ENCODE measurements at regions not wholly inside any gene's neighbourhood (a gene's known extent, or its start where the extent isn't known, plus 50 kb on each side); places are given as distances from the start of the nearest gene placed in this dataset.
"Not testable (repeated sequence)": the region's sequence is repeated elsewhere in the genome, so short reads cannot be mapped to it uniquely, and the experiment has no call there.

DNA sequence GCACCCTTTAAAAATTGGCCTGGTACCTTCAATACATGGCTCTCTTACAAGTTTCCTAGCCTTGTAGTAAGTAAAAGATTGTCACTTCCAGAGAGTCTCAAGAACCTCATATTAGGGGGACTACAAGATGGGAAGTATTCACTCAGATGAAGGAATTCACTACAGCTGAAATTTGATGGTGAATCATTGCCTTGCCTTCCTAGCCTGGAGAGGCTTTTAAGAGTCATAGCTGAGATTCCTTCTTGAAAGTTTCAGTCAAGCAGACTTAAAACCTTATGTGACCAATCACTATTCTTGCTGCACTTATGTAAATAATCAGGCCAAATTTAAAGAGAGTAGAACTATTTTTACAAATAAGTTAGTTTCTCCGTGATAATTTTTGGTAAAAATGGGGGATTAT lies 451.6 kb downstream of the TRHDE start:
- no peak for DNase-seq (ENCODE audit: low read depth in 3 of 3)

DNA sequence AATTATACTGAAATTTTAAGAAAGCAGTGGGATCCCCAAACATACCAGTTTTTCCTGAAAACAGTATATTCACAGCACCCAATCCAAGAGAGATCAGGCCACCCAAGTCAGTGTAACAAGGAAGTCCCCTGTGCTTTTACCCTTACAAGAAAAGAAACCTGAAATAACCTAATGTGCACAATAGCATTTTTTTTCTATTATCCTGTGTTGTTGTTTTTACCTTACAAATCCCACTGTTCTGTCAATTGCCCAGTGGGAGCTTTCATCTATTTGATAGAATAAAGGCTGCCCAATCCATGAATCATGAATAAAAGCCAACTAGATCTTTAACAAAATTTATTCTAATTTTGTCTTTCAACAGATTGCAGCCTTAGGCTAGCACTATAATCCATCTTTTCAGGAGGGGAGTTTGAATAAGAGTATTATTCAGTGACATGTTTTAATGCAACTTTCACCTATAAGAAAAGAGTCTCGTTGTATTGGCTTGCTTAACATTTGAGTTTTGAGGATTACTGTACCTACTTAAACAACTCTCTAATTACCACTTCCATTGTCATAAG lies 457.4 kb downstream of the TRHDE start:
- DNase-seq (ENCODE audit: low read depth in 3 of 3): no peak

DNA sequence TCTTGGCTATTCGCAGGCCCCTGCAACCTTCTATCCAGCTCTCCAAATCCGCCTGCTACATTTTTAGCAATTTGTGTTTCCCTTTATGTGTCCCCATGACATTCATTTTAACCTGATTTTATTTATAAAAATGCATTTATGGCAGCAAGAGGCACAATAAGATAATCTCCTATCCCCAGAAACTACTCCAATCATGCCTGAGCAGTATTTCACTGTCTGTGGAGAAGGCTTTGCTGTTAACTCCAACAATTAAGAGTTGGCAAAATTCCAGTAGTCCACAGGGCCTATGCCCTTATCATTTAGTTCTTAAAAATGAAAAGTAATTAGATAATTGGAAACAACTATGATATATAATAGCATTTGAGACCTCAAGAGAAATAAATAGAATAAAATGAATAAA lies 462.4 kb downstream of the TRHDE start:
- no peak for DNase-seq (ENCODE audit: low read depth in 3 of 3)

DNA sequence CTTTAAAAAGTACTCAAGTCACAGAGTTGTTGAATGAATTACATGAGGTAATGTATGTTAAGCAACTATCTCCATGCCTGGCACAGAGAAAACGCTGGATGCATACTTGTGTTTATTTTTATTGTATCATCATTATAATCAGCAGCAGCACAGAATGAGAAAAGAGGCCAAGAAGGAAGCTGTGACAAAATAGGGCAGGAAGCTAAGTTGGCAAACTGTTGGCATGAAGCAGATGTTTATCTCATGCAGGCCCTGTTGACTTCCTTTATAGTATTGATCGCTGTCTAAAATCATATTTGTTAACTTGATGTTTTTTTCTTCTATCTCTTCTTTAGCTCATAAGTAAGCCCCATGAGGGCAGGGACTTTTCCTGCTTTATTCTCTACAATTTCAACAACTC lies 466.6 kb downstream of the TRHDE start:
- DNase-seq (ENCODE audit: low read depth in 3 of 3): no peak

DNA sequence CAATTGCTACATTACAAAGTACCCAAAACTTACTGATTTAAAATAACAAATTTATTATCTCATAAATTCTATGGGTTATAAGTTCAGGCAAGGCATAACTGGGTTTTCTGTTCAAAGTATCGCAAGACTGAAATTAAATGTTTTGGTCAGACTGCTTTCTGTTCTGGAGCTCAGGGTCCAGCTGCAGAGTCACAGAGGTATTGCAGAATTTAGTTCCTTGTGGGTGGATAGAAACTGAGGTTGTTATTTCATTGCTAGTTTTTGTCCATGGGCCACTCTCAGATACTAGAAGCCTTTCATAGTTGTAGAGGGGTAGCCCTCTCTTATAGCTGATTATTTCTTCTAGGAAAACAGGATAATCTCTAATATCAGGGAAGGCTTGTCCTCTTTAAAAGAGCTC lies 467.9 kb downstream of the TRHDE start:
- no peak for DNase-seq (ENCODE audit: low read depth in 3 of 3)

DNA sequence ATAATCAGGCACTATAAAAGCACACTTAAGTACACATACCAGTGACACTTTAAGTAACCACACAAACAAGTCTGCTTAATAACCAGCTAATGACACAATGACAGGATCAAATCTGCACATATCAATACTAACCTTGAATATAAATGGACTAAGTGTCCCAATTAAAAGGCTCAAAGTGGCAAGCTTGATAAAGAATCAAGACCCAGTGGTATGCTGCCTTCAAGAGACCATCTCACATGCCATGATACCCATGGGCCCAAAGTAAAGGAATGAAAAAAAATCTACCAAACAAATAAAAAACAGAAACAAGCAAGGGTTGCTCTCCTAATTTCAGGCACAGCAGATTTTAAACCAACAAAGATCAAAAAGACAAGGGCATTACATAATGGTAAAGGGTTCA lies 470.4 kb downstream of the TRHDE start:
- no peak for DNase-seq (ENCODE audit: low read depth in 3 of 3)

DNA sequence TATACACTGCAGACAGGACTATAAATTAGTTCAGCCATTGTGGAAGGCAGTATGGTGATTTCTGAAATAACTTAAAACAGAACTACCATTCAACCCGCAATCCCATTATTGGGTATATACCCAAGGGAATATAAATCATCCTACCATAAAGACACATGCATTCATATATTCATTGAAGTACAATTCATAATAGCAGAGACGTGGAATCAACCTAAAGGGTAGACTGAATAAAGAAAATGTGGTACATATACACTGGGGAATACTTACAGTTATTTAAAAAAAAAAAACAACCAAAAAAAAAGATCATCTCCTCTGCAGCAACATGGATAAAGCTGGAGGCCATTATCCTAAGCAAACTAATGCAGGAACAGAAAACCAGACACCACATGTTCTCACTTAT lies 473.9 kb downstream of the TRHDE start:
- no peak for DNase-seq (ENCODE audit: low read depth in 3 of 3)

DNA sequence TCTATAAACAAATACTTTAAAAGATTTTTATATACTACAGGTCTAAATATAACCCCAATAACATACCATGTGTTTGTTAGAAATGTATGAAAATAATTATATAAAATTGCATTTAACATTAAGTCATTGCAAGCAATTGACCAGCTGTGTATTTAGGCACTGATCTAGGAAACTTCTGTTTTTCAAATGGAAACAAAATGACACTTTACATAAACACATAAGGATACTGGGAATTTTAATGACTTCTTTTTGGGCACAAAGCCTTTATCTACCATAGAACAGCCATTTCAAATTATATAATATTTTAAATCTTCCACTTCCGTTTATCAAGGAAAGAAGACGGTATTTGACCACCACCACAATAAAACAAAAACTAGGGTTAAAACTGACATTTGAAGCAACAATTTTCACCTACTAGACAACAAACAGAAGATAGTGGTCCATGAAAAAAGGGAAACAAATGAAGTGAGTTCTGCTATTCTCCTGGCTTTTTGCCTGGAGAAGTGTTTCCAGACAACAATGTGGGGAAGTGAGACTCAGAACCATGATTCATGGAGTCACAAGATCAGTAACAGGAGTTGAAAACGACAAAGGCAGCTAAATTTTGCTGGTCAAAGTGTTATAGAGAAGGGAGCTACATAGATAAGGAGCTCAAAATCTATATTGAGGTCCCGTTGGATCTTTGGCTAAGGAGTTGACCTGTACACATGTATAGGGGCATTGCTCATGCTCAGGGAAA lies 475.1 kb downstream of the TRHDE start:
- DNase-seq (ENCODE audit: low read depth in 3 of 3): no peak

DNA sequence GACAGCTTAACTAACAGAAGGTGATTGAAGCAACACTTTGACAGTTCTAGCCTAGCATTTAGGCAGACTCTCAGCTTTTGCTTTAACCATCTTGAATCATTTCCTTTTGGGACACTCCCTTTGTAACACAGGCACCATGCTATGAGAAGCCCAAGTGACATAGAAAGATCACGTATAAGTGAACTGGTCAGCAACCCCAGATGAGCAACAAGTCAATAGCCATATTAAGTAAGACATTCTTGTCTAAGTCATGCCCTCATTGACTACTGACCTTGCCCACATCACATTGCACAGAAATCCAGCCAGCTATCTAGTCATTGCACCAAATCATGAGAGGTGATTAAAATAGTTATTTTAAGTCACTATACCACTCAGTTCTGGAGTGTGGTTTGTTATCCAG lies 476.8 kb downstream of the TRHDE start:
- DNase-seq (ENCODE audit: low read depth in 3 of 3): no peak

DNA sequence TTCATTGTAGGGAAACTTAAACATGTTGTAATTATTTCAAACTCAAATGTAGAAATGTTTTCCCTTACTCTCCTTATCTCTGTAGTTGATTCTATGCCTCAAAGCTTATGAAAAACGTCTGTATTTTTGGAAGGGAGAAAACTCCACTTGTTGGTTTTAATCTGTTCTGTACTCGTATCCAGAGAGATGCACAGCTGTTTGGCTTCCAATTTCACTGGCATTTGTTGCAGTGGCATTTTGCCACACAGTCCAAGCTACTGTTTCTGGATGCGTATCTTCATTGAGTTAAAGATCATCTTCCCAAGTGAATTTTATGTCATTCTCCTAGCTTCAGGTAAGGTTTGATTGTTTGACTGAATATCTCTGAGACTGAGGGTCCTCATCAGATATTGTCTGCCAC lies 481.4 kb downstream of the TRHDE start:
- DNase-seq (ENCODE audit: low read depth in 3 of 3): no peak

DNA sequence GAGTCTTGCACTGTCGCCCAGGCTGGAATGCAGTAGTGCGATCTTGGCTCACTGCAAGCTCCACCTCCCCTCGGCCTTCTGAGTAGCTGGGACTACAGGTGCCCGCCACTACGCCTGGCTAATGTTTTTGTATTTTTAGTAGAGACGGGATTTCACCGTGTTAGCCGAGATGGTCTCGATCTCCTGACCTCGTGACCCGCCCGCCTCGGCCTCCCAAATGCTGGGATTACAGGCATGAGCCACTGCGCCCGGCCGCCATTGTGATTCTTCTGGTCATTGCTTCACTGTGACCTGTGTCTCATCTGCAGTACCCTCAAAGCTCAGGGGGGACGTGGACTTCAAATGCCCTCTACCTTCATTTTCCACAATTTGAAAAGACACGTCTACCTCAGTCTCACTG lies 481.9 kb downstream of the TRHDE start:
- not testable (repeated sequence) for DNase-seq (ENCODE audit: low read depth in 3 of 3)

DNA sequence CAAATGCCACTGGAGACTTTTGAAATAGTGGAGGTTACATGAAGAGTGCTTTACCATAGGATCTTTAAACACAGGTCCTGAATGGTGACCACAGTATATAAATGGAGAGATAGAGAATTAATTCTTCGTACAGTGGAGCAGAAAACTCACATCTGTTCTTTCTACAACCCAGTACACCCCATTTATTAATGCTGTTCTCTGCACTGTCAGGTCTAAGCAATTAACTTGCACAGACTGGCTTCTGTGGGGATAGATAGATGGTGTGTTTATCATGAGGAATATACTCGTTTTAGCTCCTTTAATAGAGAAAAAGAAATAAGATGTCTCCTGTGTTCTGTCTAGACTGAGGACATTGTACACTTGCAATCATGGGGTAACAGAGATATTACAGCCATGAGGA lies 494.3 kb downstream of the TRHDE start:
- DNase-seq (ENCODE audit: low read depth in 3 of 3): no peak

DNA sequence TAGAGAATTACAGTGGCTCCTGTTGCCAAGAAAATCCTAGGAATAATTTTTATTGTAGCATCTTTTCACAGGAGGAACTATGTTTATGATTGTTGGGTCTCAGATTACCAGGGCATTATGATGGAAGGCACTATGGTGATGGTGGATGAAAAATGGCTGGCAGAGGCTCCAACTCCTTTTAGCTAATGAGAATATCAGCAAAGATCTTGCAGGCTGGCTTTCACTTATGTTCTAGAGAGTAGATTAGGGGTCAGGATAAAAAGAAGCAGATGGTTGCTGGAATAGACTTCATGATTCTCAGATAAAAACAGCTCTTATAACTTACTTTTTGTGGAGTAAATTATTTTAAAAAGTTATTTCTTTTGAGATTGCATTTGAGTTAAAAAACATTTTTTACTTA lies 501.9 kb downstream of the TRHDE start:
- no peak for DNase-seq (ENCODE audit: low read depth in 3 of 3)

DNA sequence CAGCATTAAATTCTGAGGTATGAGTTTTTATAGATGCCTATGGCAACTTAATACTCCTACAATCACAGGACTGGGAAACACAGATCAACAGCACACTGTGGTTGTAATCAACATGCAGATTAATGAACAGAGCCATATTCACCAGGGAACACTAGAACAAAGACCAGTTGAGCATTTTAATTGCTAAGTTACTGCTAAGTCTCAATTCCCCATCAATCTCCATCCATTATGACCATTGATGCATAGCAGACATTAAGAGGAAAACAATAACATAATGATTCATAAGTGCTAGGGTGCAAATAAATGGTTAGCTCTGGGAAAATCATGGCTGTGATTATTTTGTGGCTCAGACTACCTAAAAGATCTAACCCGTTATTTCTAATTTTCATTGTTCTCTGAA lies 505.6 kb downstream of the TRHDE start:
- DNase-seq (ENCODE audit: low read depth in 3 of 3): no peak

DNA sequence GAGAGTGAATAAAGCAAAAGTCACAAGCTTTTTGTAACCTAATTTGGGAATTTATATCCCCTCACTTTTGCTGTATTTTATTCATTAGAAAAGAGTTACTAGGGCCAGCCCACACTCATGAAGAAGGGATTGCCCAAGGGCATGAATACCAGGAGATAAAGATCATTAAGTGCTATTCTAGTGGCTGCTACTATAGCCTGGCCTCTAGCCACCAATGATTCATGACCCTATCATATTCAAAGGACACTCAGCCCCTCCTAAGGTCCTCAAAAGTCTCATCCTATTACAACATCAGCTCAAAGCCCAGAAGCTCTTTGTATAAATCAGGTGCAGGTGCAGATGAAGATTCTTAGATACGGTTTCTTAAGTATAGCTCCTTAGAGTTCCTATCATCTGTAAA lies 518.1 kb downstream of the TRHDE start:
- DNase-seq (ENCODE audit: low read depth in 3 of 3): no peak

DNA sequence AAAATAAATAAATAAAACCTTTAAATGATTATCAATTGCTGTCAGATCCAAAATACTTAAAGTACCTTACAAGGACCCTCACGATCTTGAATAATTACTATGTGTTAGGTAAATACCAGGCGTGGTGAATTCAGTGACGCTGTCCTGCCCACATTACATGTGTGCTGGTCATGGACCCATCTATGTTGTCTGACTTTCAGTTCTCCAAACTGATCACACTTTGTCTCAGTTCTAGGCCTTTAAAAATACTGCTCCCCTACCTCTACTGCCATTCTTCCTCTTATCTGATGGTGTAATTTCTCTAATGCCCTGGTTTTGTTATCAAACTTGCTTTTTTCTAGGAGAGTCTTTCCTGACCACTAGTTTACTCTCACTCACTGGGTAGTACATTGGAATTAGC lies 520.7 kb downstream of the TRHDE start:
- no peak for DNase-seq (ENCODE audit: low read depth in 3 of 3)

DNA sequence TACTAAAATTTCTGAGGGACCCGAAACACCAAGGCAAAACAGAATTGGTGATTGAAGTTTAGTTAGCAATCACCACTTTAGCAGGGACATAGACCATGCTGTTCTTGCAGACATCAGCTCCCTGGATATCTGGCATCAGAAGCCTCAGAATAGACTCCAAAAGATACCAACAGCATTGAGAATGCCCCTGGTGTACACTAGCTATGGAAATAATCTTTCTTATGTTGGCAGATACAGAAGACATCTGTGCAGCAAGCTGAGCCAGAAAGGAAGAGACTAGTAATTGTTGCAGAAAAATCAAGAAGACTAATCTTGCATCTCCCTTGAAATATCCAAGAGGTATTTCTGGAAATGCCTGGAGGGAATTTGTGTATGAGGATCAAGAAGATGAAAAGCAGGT lies 521.6 kb downstream of the TRHDE start:
- DNase-seq (ENCODE audit: low read depth in 3 of 3): no peak

DNA sequence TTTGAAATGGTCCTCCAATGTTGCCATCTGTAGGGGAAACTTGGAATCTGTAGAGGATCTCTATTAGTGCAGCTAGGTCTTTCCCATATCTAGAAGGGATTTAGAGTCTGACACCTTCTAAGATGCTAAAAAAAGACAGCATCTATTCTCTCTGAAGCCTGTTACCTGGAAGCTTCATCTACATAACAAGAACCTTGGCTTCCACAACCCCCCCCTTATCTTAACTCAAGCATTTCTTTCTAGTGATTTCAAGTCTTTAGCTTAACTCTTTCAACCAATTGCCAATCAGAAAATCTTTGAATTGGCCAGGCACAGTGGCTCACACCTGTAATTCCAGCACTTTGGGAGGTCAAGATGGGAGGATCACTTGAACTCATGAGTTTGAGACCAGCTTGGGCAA lies 543.3 kb downstream of the TRHDE start:
- no peak for DNase-seq (ENCODE audit: low read depth in 3 of 3)

DNA sequence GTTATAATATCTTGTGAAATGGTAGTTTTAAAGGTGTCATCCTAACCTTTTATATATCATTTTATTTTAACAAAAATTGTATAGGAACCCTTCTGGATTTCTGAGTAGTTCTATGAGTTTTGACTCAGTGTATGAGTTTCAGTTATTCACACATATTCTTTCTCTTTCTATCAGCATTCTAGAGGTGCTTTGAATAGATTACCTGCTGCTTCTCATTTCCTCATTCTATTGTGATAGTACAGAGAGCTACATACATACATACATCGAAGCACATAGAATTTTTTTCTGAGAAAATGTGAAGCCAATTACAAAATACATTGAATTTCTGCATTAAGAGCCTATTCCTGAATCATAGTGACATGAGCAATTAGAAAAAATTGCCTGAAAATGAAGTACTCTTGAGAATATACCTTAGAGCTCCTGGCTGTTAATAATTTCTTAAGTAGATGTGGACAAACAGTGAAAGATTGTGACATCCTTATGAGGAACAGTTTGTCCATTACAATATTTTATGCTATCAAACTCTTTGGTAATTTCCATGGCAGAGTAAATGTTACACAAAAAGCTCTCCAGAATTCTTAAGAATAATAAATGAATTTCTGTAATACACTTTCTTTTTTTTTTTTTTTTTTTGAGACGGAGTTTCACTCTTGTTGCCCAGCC lies 556.6 kb downstream of the TRHDE start:
- no peak for DNase-seq (ENCODE audit: low read depth in 3 of 3)

DNA sequence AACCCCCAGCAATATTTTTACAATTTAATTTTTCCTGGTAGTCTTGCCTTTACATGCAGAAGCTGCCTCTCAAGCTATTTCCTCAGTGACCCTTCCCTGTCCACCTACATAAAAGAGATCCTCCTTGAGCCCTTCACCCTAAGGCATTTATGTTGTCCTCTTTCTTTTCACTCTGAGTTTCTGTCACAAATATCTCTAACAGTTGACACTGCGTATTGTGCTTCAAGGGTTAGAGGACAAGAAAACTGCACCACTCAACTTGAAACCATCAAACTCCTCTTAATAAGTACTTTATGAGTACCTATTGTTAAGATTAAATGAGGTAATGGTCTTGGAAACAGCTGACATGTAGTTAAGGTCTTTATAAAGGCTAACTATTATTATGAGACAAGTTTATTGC lies 557.7 kb downstream of the TRHDE start:
- DNase-seq (ENCODE audit: low read depth in 3 of 3): no peak

DNA sequence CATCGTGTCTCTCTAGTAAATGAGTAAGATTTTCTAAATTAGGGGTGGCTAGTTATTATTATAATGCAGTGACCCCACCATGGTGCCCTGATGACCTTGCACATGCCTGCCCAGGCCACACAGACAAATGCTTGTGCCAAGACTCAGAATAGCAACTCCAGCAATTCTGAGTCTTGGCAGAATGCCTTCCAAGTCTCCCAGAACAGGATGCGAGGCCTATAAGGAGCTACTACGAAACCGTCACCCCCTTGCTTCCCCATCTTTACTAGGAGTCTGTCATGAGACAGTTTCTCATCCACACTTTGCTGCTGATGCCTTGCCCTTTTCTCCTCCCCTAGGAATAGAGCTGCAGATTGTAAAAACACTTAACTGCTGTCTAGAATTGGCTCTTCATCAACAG lies 559.9 kb downstream of the TRHDE start:
- no peak for DNase-seq (ENCODE audit: low read depth in 3 of 3)

DNA sequence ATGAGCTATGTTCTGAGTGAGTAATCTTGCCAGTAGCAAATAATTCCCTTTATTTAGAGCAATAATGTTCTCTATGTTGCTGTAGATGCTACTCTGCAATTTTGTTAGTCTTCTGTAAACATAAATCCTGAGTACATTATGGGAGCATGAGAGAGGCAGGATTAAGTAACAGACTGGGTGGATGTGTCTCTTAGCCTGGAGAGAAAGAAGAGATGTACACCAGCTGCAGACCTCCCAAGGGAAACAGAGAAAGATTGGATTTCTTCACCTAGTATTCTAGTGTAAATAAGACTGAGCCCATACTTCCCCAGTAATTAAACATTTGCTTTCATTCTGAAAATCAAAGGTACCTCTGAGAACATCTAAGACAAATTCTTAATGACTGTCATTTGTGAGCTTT lies 564.0 kb downstream of the TRHDE start:
- DNase-seq (ENCODE audit: low read depth in 3 of 3): no peak

DNA sequence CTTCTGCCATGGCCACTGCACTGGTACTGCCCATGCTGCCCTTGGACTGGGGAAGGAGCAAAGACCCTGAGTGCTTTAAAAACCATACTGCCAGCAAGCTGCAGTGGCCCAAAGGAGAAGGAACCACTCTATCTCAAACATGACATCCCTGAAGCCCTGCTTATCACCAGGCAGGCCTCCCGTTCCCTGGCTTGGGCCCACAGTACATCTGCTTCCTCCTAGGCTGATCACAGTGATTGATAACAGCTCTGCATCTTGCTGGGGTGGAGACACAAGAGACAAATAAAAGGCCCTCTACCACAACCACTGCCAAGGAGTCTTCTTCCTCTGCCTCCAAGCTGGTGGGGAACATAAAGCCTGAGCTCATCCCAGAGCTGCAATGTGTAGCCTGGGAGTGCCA lies 567.5 kb downstream of the TRHDE start:
- no peak for DNase-seq (ENCODE audit: low read depth in 3 of 3)

DNA sequence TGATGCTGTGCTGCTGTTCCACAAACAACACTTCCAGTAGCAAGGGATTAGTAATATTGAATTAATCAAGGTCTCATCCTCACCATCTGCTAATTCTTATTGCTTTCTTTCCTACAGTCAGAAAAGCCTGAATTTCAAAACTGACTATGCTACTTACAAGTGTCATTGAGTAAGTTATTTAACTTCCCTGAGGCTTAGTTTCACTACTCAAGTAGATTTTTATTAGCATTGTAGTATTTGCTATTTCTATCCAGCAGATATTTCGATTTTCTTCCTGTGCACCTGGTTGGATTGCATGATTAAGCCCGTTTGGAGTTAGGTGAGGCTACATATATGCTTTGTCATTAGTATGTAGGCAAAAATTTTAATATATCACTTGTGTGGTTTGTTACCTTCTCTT lies 591.5 kb downstream of the TRHDE start:
- DNase-seq (ENCODE audit: low read depth in 3 of 3): no peak
